ENCODE measurements at regions not wholly inside any gene's neighbourhood (a gene's known extent, or its start where the extent isn't known, plus 50 kb on each side); places are given as distances from the start of the nearest gene placed in this dataset.

GRCh38 chr9:99415606-99416005 is 193.5 kb downstream of the SEC61B start:
- TF ChIP-seq, protein P1, sequence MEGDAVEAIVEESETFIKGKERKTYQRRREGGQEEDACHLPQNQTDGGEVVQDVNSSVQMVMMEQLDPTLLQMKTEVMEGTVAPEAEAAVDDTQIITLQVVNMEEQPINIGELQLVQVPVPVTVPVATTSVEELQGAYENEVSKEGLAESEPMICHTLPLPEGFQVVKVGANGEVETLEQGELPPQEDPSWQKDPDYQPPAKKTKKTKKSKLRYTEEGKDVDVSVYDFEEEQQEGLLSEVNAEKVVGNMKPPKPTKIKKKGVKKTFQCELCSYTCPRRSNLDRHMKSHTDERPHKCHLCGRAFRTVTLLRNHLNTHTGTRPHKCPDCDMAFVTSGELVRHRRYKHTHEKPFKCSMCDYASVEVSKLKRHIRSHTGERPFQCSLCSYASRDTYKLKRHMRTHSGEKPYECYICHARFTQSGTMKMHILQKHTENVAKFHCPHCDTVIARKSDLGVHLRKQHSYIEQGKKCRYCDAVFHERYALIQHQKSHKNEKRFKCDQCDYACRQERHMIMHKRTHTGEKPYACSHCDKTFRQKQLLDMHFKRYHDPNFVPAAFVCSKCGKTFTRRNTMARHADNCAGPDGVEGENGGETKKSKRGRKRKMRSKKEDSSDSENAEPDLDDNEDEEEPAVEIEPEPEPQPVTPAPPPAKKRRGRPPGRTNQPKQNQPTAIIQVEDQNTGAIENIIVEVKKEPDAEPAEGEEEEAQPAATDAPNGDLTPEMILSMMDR (IDR thresholded peaks at IDR 0.05 in 4 of 5, conservative IDR thresholded peaks at IDR 0.05 in 1 of 5), result no peak
- TF ChIP-seq POLR2A (IDR thresholded peaks at IDR 0.05), result no peak
